Calu3 (cell line): ENCODE measurements at regions not wholly inside any gene's neighbourhood (a gene's known extent, or its start where the extent isn't known, plus 50 kb on each side); places are given as distances from the start of the nearest gene placed in this dataset.

Experiments used
- BruUV-seq: library from RNA; stranded (reverse); fragments of 400-500 nt; replicated peaks from 2 replicates; lab custom pipeline; 2021; lab: Mats Ljungman, UMichigan
- CTCF ChIA-PET: fragments of 300-600 bp; sonication (Branson Sonifier 250); formaldehyde crosslinking; loops from one replicate; lab custom pipeline; 2022; ENCODE audit warnings: antibody characterized with exemption; lab: Charles Lee
- DNase-seq: peaks from one replicate; pipeline ENCODE4 v3.0.0; 2022
- H3K27ac Mint-ChIP-seq: one replicate; pipeline ENCODE4 v1.8.0; 2022; ENCODE audit warnings: mixed read lengths; ENCODE audit not compliant: unreplicated experiment
- H3K27me3 Mint-ChIP-seq: one replicate; pipeline ENCODE4 v1.8.0; 2022; ENCODE audit warnings: mixed read lengths; ENCODE audit not compliant: unreplicated experiment
- H3K36me3 Mint-ChIP-seq: one replicate; pipeline ENCODE4 v1.8.0; 2022; ENCODE audit warnings: mild to moderate bottlenecking, moderate library complexity, mixed read lengths; ENCODE audit not compliant: insufficient read depth, unreplicated experiment
- H3K4me1 Mint-ChIP-seq: one replicate; pipeline ENCODE4 v1.8.0; 2022; ENCODE audit warnings: mild to moderate bottlenecking, low read depth, mixed read lengths; ENCODE audit not compliant: unreplicated experiment
- H3K4me3 Mint-ChIP-seq: one replicate; pipeline ENCODE4 v1.8.0; 2022; ENCODE audit warnings: mild to moderate bottlenecking, low read depth, moderate library complexity, mixed read lengths; ENCODE audit not compliant: unreplicated experiment
- H3K9me3 Mint-ChIP-seq: one replicate; pipeline ENCODE4 v1.8.0; 2022; ENCODE audit warnings: low read depth, mixed read lengths; ENCODE audit not compliant: unreplicated experiment
- intact Hi-C: fragments of 100-400 bp; cut with micrococcal nuclease; formaldehyde crosslinking; loops from one replicate; pipeline ENCODE4 v1.10.0; 2022; ENCODE audit not compliant: unreplicated experiment
- TF ChIP-seq, protein P1 (sequence below): fragments of 200-600 bp; IDR thresholded peaks from one replicate; pipeline ENCODE4 v1.8.0; 2022; ENCODE audit warnings: antibody characterized with exemption; ENCODE audit not compliant: unreplicated experiment

DNA sequence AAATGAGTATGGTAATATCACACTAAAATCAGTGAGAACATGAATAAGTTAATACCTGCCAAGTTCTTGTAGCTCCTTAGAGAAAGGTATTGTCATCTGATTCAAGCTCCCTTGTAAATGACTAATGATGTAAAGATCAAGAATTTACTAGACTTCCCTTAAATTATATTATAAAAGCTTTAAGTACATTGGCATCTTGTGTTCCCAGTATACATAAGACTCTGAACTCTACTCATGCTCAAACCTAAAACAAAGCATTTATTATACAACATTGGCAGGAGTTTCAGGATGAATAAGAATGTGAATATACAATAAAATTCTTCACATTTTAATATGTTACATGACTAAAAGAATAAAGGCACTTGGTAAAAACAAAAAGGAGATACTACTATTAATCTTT lies 126.8 kb upstream of the UNC5C start:
- CTCF ChIA-PET = no interaction called here
- H3K9me3 Mint-ChIP-seq = peaks cover 4% of the 10 kb centered on the region
- no peaks in the 10 kb centered on the region for H3K36me3 Mint-ChIP-seq
- BruUV-seq = no TSS peak
- H3K27ac Mint-ChIP-seq = no peak overlapping the region
- DNase-seq = no peak
- intact Hi-C loops = no loop called here
- H3K27me3 Mint-ChIP-seq = no peaks in the 10 kb centered on the region
- TF ChIP-seq, protein P1, sequence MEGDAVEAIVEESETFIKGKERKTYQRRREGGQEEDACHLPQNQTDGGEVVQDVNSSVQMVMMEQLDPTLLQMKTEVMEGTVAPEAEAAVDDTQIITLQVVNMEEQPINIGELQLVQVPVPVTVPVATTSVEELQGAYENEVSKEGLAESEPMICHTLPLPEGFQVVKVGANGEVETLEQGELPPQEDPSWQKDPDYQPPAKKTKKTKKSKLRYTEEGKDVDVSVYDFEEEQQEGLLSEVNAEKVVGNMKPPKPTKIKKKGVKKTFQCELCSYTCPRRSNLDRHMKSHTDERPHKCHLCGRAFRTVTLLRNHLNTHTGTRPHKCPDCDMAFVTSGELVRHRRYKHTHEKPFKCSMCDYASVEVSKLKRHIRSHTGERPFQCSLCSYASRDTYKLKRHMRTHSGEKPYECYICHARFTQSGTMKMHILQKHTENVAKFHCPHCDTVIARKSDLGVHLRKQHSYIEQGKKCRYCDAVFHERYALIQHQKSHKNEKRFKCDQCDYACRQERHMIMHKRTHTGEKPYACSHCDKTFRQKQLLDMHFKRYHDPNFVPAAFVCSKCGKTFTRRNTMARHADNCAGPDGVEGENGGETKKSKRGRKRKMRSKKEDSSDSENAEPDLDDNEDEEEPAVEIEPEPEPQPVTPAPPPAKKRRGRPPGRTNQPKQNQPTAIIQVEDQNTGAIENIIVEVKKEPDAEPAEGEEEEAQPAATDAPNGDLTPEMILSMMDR = no peak
- no peaks in the 10 kb centered on the region for H3K4me1 Mint-ChIP-seq
- H3K4me3 Mint-ChIP-seq = no peak overlapping the region

DNA sequence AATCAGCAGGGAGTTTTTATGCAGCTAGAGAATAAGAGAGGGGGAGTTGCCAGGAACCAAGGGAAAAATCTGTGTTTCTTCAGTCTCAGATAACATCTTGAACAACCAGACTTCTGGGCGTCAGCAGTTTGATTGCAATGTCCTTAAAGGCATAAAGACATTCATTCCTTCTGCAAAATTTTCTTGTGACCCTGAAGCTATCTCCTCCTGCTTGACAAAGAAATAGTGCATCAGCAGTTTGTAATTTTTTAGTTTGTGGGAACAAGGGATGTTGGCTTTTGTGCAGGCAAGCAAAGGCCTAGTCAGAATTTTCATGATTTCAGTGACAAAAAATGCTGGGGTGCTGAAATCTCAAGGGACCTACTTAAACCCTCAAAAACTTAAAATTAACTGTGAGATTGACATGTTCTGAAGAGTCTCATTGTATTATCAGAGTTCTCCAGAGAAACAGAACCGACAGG lies 125.8 kb upstream of the UNC5C start:
- DNase-seq = no peak
- peaks cover 3% of the 10 kb centered on the region for H3K9me3 Mint-ChIP-seq
- no peaks in the 10 kb centered on the region for H3K36me3 Mint-ChIP-seq
- H3K27ac Mint-ChIP-seq = no peak overlapping the region
- no peak overlapping the region for H3K4me3 Mint-ChIP-seq
- no TSS peak for BruUV-seq
- TF ChIP-seq, protein P1 = no peak
- no peaks in the 10 kb centered on the region for H3K27me3 Mint-ChIP-seq
- CTCF ChIA-PET = no interaction called here
- H3K4me1 Mint-ChIP-seq = no peaks in the 10 kb centered on the region
- intact Hi-C loops = no loop called here

DNA sequence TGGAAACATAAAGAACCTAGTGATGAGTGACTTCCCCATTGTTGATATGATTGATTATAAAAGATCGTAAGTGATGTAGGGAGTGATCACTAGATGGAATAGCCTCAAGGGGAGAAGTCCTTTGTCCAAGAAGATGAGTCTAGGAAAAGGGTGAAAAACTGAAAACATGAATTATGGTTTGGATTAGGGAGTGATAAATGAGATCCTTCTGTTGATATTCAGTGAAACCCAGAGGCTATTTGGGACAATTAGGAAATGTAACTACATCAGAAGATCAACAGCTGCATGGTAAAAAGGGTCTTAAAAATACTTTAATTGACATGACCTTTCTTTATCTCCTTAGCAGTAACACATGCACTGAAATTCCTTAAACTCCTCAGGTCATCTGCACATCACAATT lies 124.0 kb upstream of the UNC5C start:
- CTCF ChIA-PET = no interaction called here
- Mint-ChIP-seq H3K36me3 (no peaks in the 10 kb centered on the region), H3K4me1 (no peaks in the 10 kb centered on the region), H3K27me3 (no peaks in the 10 kb centered on the region), H3K27ac (no peak overlapping the region), H3K9me3 (no peaks in the 10 kb centered on the region), H3K4me3 (no peak overlapping the region)
- intact Hi-C loops = no loop called here
- TF ChIP-seq, protein P1 = no peak
- BruUV-seq = no TSS peak
- DNase-seq = no peak

DNA sequence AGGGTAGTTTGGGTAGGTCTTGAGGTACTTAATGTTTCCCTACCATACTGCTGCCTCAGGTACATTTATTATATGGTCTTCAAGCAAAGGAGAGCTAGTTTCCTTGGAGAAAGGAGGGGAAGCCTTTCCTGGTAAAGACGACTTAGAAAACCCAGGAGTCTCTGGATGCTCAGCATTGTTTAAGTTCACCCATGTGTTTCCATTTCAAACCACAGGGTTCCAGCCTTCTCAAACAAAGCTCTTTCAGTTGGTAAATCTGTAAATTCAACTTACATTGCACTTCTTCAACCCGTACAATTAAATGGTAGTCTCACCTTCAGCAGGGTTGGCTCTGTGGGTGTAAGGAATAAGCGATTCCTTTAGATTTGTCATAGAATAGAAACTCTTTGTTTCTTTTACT lies 111.9 kb upstream of the UNC5C start:
- no peak overlapping the region for H3K27ac Mint-ChIP-seq
- H3K4me3 Mint-ChIP-seq = no peak overlapping the region
- no peaks in the 10 kb centered on the region for H3K36me3 Mint-ChIP-seq

More for the DNA sequence above, 111.9 kb upstream of the UNC5C start:
- peaks cover 3% of the 10 kb centered on the region for H3K9me3 Mint-ChIP-seq
- H3K27me3 Mint-ChIP-seq = no peaks in the 10 kb centered on the region
- no peak for DNase-seq
- no peaks in the 10 kb centered on the region for H3K4me1 Mint-ChIP-seq
- CTCF ChIA-PET = no interaction called here
- TF ChIP-seq, protein P1 = no peak
- BruUV-seq = no TSS peak
- intact Hi-C loops = no loop called here
